Colon (tissue), 2 donors: ENCODE measurements at regions not wholly inside any gene's neighbourhood (a gene's known extent, or its start where the extent isn't known, plus 50 kb on each side); places are given as distances from the start of the nearest gene placed in this dataset.

ENCODE experiments used
- FAIRE-seq: peaks from 2 replicates; lab custom pipeline; 2012; peaks lifted over from hg19 to GRCh38; lab: Jason Lieb, UNC
- donor health status: control.
- donor health status: control.

DNA sequence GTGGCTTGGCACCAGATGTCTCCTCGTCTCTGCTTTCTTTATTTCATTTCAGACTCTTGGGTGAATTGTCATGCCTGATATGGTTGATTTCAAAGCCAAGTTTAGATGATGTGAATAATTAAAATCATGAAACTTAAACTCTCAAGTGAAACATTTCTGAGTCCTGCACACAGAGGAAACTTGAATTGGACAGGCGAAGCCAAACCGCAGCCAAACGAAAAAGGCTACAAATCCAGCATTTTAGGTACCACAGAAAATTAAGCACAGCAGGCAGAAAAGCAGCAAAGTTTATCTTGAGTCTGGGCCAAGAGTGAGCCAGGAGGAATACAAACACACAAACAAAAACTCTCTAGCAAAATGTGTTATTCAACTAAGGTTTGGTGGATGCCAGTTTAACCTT is 659.8 kb upstream of the KLF4 start:
- no peak for FAIRE-seq

- peak; percentile 43 for FAIRE-seq
These were observed 653.1 kb upstream of the KLF4 start for GRCh38 chr9:108142504-108143201.

DNA sequence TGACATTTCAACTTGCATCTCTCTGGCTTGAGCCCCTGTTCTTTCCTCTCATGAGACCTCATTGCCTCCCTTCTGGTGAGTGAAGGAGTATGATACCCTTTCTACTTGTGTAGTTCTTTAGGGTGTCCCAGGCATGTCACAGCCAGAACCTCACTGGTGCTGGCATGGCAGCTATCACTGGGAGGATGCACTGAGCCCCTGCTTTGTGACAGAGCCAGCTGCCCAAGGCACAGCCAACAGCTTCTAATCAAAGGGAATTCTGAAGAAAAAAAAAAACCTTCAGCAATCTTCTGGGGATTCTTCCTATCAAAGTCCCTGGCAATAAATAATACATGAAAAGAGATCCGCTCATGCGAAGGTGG is 652.6 kb upstream of the KLF4 start:
- FAIRE-seq, result no peak

DNA sequence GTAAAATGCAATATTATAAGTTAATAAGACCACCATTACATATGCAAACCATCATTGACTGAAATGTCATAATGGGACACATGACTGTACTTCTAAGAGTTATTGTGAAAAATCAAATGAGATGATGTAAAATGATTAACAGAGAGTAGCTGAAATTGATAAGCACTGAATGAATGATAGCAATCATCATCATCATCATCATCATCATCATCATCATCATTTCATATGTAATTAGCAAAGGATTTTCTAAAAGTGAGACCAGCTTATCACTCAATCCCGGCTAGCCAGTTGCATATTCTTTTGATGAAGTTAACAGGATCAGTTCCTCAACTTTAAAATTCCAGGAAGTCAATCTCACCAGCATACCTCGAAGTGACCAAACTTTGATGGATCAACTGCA is 650.3 kb upstream of the KLF4 start:
- no peak for FAIRE-seq

DNA sequence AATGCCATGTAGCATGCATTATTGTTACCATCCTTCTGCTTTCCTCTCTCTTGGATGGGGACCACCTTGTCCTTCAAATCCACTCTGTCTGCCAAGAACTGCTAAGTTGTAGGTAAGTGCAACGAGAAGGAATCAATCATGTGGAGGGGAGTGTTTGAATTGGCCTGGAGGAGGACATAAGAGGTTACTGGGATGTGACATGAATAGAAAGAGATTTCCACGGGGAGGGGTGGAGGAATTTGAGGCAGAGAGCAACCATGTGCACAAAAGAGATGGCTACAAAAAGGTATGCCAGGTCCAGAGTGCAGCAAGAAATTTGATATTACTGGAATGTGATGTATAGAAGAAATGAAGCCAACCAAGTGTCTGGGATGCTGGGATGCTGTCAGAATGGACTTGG is 648.9 kb upstream of the KLF4 start:
- FAIRE-seq, result no peak

GRCh38 chr9:108136656-108137055 is 647.1 kb upstream of the KLF4 start:
- no peak for FAIRE-seq

DNA sequence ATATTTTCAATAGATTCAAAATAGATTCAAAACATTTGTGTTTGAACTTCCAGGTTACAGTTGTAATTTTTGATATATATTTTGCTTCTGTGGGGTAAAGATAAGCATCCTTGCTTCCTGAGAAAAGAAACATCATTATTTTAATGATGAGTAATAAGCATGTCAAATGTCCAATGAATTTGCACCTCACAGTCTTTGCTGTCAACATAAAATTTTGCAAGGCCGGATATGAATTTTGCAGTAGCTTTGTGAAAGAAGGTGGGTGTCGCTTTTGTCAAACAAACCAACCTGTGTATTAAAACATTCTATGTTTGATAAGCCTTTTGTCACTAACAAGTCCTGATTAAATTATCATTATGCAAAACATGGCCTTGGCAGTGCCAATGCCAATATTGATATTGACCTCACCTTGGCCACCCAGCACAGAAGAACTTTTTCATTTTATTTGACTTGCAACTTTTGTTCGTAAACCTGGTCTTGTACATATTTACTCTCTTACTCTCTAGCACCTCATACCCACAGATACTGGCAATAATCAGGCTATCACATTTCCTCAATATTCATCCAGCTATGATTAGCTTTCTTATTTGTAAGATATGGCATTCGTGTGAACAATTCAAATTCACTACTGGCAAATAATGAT is 645.0 kb upstream of the KLF4 start:
- FAIRE-seq, result no peak

DNA sequence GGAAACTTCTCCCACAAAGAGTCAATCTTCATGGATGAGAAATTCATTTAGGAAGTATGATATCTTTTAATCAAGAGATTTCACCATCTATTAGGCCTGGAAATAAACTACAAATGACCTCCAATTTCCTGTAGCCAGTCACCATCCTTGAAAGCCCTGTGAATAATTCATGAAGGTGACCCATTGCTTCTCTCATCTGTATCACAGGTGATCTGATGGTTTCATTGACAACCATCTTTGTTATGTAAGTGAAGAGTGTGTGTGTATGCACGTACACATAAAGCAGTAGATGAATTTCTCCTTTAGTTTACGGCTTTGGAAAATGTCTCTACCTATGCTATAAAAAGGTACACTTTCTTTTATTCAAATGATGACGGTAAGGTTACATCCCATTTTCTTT is 644.1 kb upstream of the KLF4 start:
- no peak for FAIRE-seq

DNA sequence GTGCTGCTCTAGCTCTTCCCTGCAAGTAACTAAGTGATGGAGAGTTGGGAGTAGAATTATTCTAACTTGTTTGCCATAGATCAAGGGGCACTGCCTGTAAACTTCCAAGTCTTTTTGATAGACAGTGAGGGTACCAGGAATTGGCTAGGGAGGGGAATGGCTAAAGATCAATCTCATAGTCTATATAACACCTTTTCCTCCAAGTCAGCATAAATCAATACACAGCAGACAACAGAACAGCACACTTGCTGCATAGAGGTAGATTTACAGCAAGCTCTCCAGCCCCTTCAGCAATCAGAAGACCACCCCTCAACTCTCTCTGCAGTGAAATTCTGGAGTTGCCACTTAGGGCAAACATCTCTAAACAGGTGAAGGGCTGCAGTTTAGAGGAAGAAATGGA is 643.5 kb upstream of the KLF4 start:
- FAIRE-seq, result no peak

GRCh38 chr9:108130905-108131304 is 641.3 kb upstream of the KLF4 start:
- FAIRE-seq, result no peak

DNA sequence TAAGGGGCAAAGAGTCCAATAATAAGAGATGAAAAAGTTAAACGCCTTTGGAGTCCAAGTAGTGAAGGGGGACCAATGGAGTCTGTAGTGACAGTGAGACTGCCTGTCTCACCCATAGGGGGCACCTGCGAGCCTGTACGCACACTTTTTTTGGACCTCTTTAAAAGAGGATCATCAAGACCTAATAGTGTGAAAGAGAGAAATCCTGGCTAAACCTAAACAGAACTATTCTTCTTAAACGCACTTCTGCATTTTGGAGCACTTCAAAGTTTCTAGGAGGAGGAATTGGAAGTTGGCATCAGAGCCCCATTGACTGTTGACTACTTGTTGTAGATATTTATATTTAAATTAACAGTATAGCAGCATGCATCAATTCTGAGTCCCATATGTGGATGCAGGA is 636.1 kb upstream of the KLF4 start:
- FAIRE-seq, result no peak

DNA sequence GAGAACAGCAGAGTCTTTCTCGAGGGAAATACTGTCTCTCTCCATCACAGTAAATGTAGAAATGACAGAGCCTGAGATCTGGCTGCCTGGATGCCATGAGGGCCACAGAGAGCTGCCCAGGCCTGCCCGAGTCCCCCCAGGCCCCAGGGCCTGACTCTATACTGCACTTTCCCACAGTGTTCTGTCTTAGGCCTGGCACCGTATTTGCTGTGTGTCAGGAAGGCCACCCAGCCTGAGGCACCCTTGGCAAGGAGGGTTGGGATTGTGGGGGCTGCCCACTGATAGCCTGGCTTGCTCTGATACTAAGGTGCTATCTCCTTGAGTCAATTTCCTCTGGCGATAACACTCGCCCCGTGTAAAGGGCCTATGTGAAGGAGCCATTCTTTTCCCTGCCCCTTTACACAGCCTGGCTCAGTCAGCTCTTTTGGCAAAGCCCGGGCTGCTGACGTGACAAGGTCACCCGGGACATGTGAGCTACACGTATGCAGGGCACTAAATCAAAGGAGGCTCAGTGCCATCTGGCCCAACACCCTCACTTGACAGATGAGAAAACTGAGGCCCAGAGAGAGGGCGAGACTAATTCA is 630.1 kb upstream of the KLF4 start:
- FAIRE-seq, result no peak

- FAIRE-seq, result no peak
These were observed 628.2 kb upstream of the KLF4 start for GRCh38 chr9:108117795-108118194.

- no peak for FAIRE-seq
These were observed 627.7 kb upstream of the KLF4 start for GRCh38 chr9:108117306-108117705.

GRCh38 chr9:108113596-108113995 is 624.0 kb upstream of the KLF4 start:
- FAIRE-seq, result no peak

DNA sequence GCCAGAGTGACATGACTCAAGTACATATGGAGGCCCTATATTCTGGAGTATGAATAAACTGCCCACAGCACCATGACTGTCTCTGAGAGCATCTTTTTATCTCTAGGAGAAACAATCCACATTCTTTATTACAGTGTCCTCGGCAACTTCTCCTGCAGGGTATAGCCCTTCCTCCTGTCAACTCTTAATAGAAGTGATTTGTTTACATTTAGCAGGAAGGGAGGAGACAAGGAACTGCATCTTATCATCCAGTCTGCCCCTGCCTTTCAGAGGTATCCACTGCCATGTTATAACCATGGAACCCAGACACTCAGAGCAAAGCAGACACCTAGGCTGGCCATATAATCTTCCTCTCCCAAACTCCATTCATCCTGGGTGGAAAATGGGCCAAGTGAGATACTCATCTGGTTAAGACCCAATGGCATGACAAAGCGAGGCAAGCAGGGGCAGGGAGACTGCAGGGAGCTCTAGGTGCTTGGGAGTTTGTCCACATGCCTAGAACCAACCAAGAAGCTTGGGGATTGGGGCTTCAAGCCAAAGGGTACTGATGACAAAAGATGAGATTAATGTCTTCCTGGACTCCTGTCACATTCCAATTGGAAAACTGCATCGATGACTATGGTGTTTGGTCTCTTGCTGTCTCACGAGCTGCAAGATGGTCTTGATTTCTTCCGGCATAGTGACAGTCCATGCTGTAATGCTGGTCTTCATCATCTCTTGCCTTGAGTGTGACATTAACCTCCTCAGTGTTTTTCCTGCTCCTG is 620.5 kb upstream of the KLF4 start:
- no peak for FAIRE-seq

- FAIRE-seq, result no peak
These were observed 619.4 kb upstream of the KLF4 start for GRCh38 chr9:108108852-108109448.

- no peak for FAIRE-seq
These were observed 618.8 kb upstream of the KLF4 start for GRCh38 chr9:108108280-108108851.

DNA sequence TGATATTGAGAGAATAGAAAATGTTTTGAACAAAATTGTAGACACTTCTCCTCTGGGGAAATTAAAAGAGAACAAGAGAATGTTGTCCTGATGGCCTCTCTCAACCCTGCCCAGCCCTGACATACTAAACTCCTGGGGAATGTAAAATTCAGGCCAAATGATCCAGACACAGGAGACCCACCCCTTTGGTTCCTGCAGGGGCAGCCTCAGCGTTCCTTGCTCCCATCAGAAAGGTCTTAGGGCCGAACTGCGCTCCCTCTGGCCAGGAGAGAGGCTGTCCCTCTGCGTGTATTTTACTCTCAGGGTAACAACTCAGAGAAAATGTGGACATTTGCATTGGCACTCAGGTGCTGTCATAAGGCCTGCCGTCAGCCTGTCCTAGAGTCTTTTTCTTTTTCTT is 616.3 kb upstream of the KLF4 start:
- FAIRE-seq, result no peak

DNA sequence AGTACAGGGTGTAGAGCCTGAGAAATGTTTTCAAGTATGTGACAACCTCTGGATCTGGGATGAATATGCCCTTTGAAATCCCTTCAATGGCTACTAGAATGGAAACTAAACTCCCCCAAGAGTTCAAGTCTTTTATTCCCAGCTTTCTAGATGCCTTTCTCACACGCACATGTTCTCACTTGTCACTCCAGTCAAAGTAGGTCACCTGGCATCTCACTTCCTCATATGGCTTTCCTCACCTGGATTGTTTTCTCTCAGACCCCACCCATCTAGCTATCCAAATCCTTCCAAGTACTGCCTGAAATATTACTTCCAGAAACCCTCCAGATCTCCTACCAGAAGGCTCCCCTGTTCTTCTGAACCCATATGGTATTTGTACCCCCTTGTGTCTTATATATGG is 615.4 kb upstream of the KLF4 start:
- FAIRE-seq, result no peak

- FAIRE-seq, result no peak
These were observed 613.6 kb upstream of the KLF4 start for GRCh38 chr9:108103046-108103693.

- no peak for FAIRE-seq
These were observed 611.8 kb upstream of the KLF4 start for GRCh38 chr9:108101410-108101809.
